RWPE1 (cell line): ENCODE measurements at regions not wholly inside any gene's neighbourhood (a gene's known extent, or its start where the extent isn't known, plus 50 kb on each side); places are given as distances from the start of the nearest gene placed in this dataset.

ENCODE experiments used
- CTCF ChIA-PET: fragments of 350-600 bp; sonication (Branson Sonifier 250); formaldehyde crosslinking; extraction: SDS; loops from one replicate; lab custom pipeline; 2021; lab: Yijun Ruan, JAX
- POLR2A ChIA-PET: fragments of 400-600 bp; formaldehyde crosslinking; extraction: SDS; loops from one replicate; lab custom pipeline; 2020; ENCODE audit warnings: antibody characterized with exemption; ENCODE audit not compliant: low non-redundant PET; lab: Yijun Ruan, JAX
- DNase-seq: peaks from one replicate; pipeline ENCODE4 v3.0.0; 2012; ENCODE audit warnings: low spot score
- H3K27ac ChIP-seq: fragments of 450-650 bp; 2 replicates; pipeline ENCODE4 v1.5.1; 2017
- TF ChIP-seq, protein P1 (sequence below): fragments of 450-650 bp; conservative IDR thresholded peaks from 2 replicates; pipeline ENCODE4 v1.5.1; 2017; ENCODE audit warnings: low read depth, mild to moderate bottlenecking

DNA sequence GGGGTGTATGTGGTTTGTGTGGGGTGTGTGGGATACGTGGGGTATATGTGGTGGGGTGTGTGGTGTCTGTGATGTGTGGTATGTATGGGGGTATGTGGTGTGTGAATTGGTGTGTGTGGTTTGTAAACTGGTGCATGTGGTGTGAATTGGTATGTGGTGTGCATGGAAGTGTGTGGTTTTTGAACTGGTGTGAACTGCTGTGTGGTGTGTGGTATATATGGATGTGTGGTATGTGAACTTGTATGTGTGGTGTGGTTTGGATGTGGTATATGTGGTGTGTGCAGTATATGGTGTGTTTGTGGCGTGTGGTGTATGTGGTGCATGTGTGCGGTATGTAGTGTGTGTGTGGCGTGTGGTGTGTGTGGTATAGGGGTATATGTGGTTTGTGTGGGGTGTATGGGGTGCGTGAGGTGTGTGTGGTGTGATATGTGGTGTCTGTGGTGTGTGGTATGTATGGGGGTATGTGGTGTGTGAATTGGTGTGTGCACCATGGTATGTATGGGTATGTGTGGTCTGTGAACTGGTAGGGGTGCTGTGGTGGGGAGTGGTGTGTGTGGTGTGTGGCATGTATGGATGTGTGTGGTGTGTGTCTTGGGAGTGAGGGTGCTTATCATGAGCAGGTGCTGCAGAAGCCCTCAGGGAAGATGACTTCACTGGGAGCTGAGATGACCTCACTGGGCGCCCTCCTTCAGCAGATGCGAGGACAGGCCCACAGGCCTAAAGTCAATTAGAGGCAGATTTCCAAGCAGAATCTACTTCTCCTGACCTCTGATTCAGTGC, 209.6 kb upstream of the TNP1 start:
- TF ChIP-seq, protein P1, sequence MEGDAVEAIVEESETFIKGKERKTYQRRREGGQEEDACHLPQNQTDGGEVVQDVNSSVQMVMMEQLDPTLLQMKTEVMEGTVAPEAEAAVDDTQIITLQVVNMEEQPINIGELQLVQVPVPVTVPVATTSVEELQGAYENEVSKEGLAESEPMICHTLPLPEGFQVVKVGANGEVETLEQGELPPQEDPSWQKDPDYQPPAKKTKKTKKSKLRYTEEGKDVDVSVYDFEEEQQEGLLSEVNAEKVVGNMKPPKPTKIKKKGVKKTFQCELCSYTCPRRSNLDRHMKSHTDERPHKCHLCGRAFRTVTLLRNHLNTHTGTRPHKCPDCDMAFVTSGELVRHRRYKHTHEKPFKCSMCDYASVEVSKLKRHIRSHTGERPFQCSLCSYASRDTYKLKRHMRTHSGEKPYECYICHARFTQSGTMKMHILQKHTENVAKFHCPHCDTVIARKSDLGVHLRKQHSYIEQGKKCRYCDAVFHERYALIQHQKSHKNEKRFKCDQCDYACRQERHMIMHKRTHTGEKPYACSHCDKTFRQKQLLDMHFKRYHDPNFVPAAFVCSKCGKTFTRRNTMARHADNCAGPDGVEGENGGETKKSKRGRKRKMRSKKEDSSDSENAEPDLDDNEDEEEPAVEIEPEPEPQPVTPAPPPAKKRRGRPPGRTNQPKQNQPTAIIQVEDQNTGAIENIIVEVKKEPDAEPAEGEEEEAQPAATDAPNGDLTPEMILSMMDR, result no peak
- no peak for DNase-seq
- CTCF ChIA-PET, result no interaction called here
- POLR2A ChIA-PET, result no interaction called here
- no peak overlapping the region for H3K27ac ChIP-seq

DNA sequence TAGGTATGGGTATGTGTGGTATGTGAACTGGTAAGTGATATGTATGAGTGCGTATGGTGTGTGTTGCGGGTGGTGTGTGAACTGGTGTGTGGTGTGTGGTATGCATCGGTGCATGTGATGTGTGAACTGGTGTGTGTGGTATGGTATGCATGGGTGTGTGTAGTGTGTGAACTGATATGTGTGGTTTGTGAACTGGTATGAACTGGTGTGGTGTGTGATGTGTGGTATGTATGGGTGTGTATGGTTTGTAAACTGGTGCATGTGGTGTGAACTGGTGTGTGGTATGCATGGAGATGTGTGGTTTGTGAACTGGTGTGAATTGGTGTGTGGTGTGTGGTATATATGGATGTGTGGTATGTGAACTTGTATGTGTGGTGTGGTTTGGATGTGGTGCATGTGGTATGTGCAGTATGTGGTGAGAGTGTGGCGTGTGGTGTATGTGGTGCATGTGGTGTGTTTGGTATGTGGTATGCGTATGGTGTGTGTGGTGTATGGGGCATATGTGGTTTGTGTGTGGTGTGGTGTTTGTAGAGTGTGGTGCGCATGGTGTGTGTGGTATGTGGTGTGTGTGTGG, 208.9 kb upstream of the TNP1 start:
- DNase-seq, result no peak
- POLR2A ChIA-PET, result no interaction called here
- CTCF ChIA-PET, result no interaction called here
- TF ChIP-seq, protein P1, result no peak
- H3K27ac ChIP-seq, result no peak overlapping the region

DNA sequence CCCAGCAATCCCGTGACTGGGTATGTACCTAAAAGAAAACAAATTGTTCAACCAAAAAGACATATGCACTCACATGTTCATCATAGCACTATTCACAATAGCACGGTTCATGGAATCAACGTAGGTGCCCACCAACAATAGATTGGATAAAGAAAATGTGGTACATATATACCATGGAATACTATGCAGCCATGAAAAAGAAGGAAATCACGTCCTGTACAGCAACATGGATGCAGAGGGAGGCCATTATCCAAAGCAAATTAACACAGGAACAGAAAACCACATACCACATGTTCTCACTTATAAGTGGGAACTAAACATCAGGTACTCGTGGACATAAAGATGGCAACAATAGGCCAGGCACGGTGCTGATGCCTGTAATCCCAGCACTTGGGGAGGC, 207.9 kb upstream of the TNP1 start:
- ChIA-PET POLR2A (no interaction called here), CTCF (no interaction called here)
- no peak overlapping the region for H3K27ac ChIP-seq
- DNase-seq, result no peak
- TF ChIP-seq, protein P1, result no peak

DNA sequence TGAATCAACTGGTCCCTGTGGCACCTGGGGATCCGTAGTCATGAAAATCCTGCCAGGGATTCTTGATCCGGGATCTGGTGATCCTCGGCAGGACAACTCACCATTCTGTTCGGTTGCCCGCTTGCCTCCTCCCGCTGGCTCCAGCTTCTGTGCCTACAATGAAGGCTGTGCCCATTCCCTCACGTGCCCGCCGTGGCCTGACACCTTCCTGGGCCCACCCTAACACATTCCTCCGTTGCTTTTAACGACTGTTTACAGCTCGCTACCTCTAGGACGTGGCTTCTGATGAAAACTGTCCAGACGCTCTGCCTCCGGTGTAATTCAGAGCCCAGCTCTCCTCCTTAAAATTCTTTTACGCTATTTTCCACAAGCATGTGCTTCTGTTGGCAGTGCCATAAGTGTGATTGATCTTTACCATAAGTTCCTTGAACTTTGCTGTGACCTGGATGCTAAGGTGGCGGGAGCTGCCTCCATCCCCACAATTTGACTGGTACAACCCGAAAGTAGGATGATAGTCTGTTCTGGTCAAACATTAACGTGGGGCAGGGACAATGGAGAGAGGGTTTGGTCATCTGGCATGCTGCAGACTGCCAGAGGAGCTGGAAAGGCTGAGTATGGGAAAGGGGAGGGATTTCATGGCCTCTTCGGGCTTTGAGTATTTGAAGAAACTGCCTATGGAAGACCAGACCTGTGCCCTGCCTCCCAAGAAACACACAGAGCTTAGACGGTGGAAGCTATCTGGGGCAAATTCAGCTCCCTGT, 206.8 kb upstream of the TNP1 start:
- POLR2A ChIA-PET, result no interaction called here
- DNase-seq, result no peak
- CTCF ChIA-PET, result interaction anchor here (0.6 kb wide), 3 partner anchors 70 to 146 kb away, joined by 3 to 9 read pairs (median 3); no protein-coding TSS in a partner anchor
- TF ChIP-seq, protein P1, result no peak
- peak overlapping the region; percentile 50 for H3K27ac ChIP-seq

DNA sequence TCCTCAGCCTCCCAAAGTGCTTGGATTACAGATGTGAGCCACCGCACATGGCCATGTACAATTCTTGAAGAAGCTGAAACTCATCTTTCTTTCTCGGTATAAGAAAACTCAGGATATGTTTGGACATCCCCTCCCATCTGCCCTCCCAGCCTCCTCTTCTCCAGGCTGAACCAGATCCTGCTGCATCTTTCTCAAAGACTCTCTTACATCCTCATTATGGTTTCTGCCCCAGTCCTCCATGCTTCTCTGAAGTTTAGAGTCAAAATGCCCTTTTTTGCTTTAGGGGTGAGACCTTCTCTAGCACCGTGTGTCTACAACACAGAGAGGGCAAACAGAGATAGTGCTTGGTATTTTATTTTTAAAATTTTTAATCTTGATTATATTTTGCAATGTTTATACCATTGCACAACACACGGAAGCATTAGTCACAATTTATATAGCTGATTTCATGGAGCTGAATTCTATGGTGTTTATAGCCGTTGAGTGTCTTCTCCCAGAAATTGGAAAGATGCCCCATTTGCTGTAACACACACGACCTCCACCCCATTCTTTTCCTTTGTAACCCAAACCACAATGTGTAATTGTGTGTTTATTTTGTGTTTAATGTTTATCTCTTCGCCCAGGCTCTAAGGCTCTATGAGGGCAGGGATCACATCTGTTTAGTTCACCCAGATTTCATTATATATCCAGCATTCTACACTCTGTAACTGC, 206.0 kb upstream of the TNP1 start:
- peak; percentile 53 for DNase-seq
- H3K27ac ChIP-seq, result no peak overlapping the region
- ChIA-PET CTCF (interaction anchor here (0.6 to 0.7 kb wide), 3 partner anchors 71 to 498 kb away, joined by 3 to 9 read pairs (median 3); no protein-coding TSS in a partner anchor), POLR2A (no interaction called here)
- TF ChIP-seq, protein P1, result no peak

DNA sequence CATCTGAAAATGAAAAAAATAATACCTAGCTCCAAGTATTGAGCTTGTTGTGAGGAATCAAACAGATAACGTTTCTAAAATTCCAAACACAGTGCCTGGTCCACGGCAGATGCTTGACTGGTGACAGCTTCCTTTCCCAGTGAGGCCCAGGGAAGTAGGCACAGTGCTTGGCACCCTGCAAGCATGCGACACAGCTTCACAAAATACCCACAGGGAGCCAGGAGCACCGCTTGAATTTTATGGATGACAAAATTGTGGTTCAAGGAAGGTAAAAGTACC, 205.1 kb upstream of the TNP1 start:
- TF ChIP-seq, protein P1, result no peak
- H3K27ac ChIP-seq, result no peak overlapping the region
- DNase-seq, result no peak
- ChIA-PET POLR2A (no interaction called here), CTCF (interaction anchor here (0.7 kb wide), 1 partner anchor 499 kb away, joined by 3 read pairs; no protein-coding TSS in a partner anchor)
